SK-N-SH treated with all-trans-retinoic acid at 6 μM for 48 hours (cell line): ENCODE measurements at regions not wholly inside any gene's neighbourhood (a gene's known extent, or its start where the extent isn't known, plus 50 kb on each side); places are given as distances from the start of the nearest gene placed in this dataset.

ENCODE experiments used
- ATAC-seq: fragments of 200-7000 bp; cut with Tn5 transposase; 3 replicates; pipeline ENCODE4 v1.9.1; 2020; ENCODE audit warnings: mild to moderate bottlenecking, moderate library complexity
- ARNTL ChIP-seq: fragments of 450-650 bp; formaldehyde crosslinking; IDR thresholded peaks from 2 replicates; pipeline ENCODE4 v1.5.0; 2020; ENCODE audit warnings: low read depth, mild to moderate bottlenecking, moderate library complexity, borderline replicate concordance
- BACH2 ChIP-seq: fragments of 250-450 bp; sonication (Bioruptor Pico); IDR thresholded peaks from 2 replicates; pipeline ENCODE4 v1.9.0; 2021; ENCODE audit warnings: mild to moderate bottlenecking, borderline replicate concordance
- CREB5 ChIP-seq: fragments of 250-450 bp; sonication (Bioruptor Pico); IDR thresholded peaks from 2 replicates; pipeline ENCODE4 v1.5.1; 2020; ENCODE audit warnings: low read depth, mild to moderate bottlenecking, moderate library complexity
- CSDC2 ChIP-seq: fragments of 250-450 bp; sonication (Bioruptor Pico); IDR thresholded peaks from 2 replicates; pipeline ENCODE4 v1.5.0; 2020; ENCODE audit warnings: mild to moderate bottlenecking, moderate library complexity
- CSRNP3 ChIP-seq: fragments of 250-450 bp; sonication (Bioruptor Pico); IDR thresholded peaks from 2 replicates; pipeline ENCODE4 v1.5.1; 2021; ENCODE audit warnings: mild to moderate bottlenecking, moderate library complexity
- ESRRG ChIP-seq: fragments of 250-450 bp; sonication (Bioruptor Pico); IDR thresholded peaks from 2 replicates; pipeline ENCODE4 v1.6.1; 2021; ENCODE audit warnings: mild to moderate bottlenecking
- GLIS3 ChIP-seq: fragments of 250-450 bp; sonication (Bioruptor Pico); IDR thresholded peaks from 2 replicates; pipeline ENCODE4 v1.5.0; 2020; ENCODE audit warnings: mild to moderate bottlenecking, moderate library complexity
- ISL1 ChIP-seq: fragments of 250-450 bp; sonication (Bioruptor Pico); IDR thresholded peaks from 2 replicates; pipeline ENCODE4 v2.1.2; 2022; ENCODE audit warnings: mild to moderate bottlenecking, moderate library complexity
- PATZ1 ChIP-seq: fragments of 250-450 bp; sonication (Bioruptor Pico); IDR thresholded peaks from 2 replicates; pipeline ENCODE4 v1.8.0; 2020; ENCODE audit warnings: mild to moderate bottlenecking, moderate library complexity, borderline replicate concordance
- POU6F1 ChIP-seq: fragments of 250-450 bp; sonication (Bioruptor Pico); IDR thresholded peaks from 2 replicates; pipeline ENCODE4 v1.8.0; 2021; ENCODE audit warnings: low read depth, mild to moderate bottlenecking, moderate library complexity, borderline replicate concordance
- PPARA ChIP-seq: fragments of 250-450 bp; sonication (Bioruptor Pico); IDR thresholded peaks from 2 replicates; pipeline ENCODE4 v1.5.0; 2020; ENCODE audit warnings: mild to moderate bottlenecking, borderline replicate concordance
- RARB ChIP-seq: fragments of 250-450 bp; sonication (Bioruptor Pico); IDR thresholded peaks from 2 replicates; pipeline ENCODE4 v1.8.0; 2021; ENCODE audit warnings: mild to moderate bottlenecking, moderate library complexity
- SNAI2 ChIP-seq: fragments of 250-450 bp; sonication (Bioruptor Pico); IDR thresholded peaks from 2 replicates; pipeline ENCODE4 v1.5.0; 2020; ENCODE audit warnings: mild to moderate bottlenecking, moderate library complexity
- TCF4 ChIP-seq: fragments of 250-450 bp; sonication (Bioruptor Pico); IDR thresholded peaks from 2 replicates; pipeline ENCODE4 v1.8.0; 2021; ENCODE audit warnings: mild to moderate bottlenecking, moderate library complexity, borderline replicate concordance
- TOX ChIP-seq: fragments of 250-450 bp; sonication (Bioruptor Pico); IDR thresholded peaks from 2 replicates; pipeline ENCODE4 v1.8.0; 2021; ENCODE audit warnings: mild to moderate bottlenecking, moderate library complexity, borderline replicate concordance
- TSHZ2 ChIP-seq: fragments of 250-450 bp; sonication (Bioruptor Pico); IDR thresholded peaks from 2 replicates; pipeline ENCODE4 v1.5.0; 2020; ENCODE audit warnings: mild to moderate bottlenecking, moderate library complexity
- ZC3H10 ChIP-seq: fragments of 250-450 bp; sonication (Bioruptor Pico); IDR thresholded peaks from 2 replicates; pipeline ENCODE4 v1.5.1; 2021; ENCODE audit warnings: mild to moderate bottlenecking, moderate library complexity
- ZFP3 ChIP-seq: fragments of 250-450 bp; sonication (Bioruptor Pico); IDR thresholded peaks from 2 replicates; pipeline ENCODE4 v1.5.0; 2020; ENCODE audit warnings: mild to moderate bottlenecking, moderate library complexity
- ZFP30 ChIP-seq: fragments of 450-650 bp; formaldehyde crosslinking; IDR thresholded peaks from 2 replicates; pipeline ENCODE4 v1.5.0; 2022; ENCODE audit warnings: mild to moderate bottlenecking, moderate library complexity
- ZNF565 ChIP-seq: fragments of 450-650 bp; formaldehyde crosslinking; conservative IDR thresholded peaks from 2 replicates; pipeline ENCODE4 v1.5.0; 2020; ENCODE audit warnings: low read depth, mild to moderate bottlenecking, moderate library complexity
- ZNF70 ChIP-seq: fragments of 450-650 bp; formaldehyde crosslinking; IDR thresholded peaks from 2 replicates; pipeline ENCODE4 v1.5.0; 2020; ENCODE audit warnings: mild to moderate bottlenecking, moderate library complexity
- ZNF8 ChIP-seq: fragments of 450-650 bp; formaldehyde crosslinking; IDR thresholded peaks from 2 replicates; pipeline ENCODE4 v1.5.0; 2020; ENCODE audit warnings: mild to moderate bottlenecking, moderate library complexity

GRCh38 chr13:81597101-81597500 is 1256.2 kb upstream of the SPRY2 start:
- ATAC-seq = no peak
- TF ChIP-seq ZFP3 (no peak), TCF4 (CRISPR knock-in tag) (no peak), BACH2 (CRISPR knock-in tag) (no peak), CSDC2 (CRISPR knock-in tag) (no peak)
- TF ChIP-seq, all 23 proteins: peak for 0

GRCh38 chr13:81596224-81596753 is 1255.4 kb upstream of the SPRY2 start:
- ATAC-seq = no peak
- TF ChIP-seq ESRRG (CRISPR knock-in tag) (no peak), ZNF8 (no peak), SNAI2 (CRISPR knock-in tag) (no peak), ZC3H10 (CRISPR knock-in tag) (no peak), TCF4 (CRISPR knock-in tag) (no peak), RARB (CRISPR knock-in tag) (no peak), CSDC2 (CRISPR knock-in tag) (no peak), ZNF70 (no peak), ARNTL (CRISPR knock-in tag) (no peak), ZFP3 (no peak), PATZ1 (CRISPR knock-in tag) (no peak), BACH2 (CRISPR knock-in tag) (no peak), ZFP30 (CRISPR knock-in tag) (no peak), ZNF565 (CRISPR knock-in tag) (no peak), POU6F1 (no peak), PPARA (CRISPR knock-in tag) (no peak), CREB5 (no peak)

- TF ChIP-seq TSHZ2 (CRISPR knock-in tag) (no peak), CSDC2 (CRISPR knock-in tag) (no peak), GLIS3 (CRISPR knock-in tag) (no peak), CSRNP3 (CRISPR knock-in tag) (no peak), SNAI2 (CRISPR knock-in tag) (no peak), ESRRG (CRISPR knock-in tag) (no peak), ISL1 (CRISPR knock-in tag) (no peak), TOX (CRISPR knock-in tag) (no peak), PPARA (CRISPR knock-in tag) (no peak), POU6F1 (no peak), ZFP3 (no peak), ARNTL (CRISPR knock-in tag) (no peak)
- ATAC-seq = no peak
Measured at GRCh38 chr13:81591528-81592220, 1250.7 kb upstream of the SPRY2 start.
